Neuronal stem cell (in vitro differentiated cells): ENCODE measurements at regions not wholly inside any gene's neighbourhood (a gene's known extent, or its start where the extent isn't known, plus 50 kb on each side); places are given as distances from the start of the nearest gene placed in this dataset.

Experiments
- DNase-seq: peaks from one replicate; pipeline ENCODE4 v3.0.0-alpha.2; 2013; ENCODE audit warnings: low spot score
- H2AFZ ChIP-seq: one replicate; pipeline ENCODE4 v1.6.1; 2013; ENCODE audit warnings: mild to moderate bottlenecking, low read length, inconsistent platforms
- H2AK5ac ChIP-seq: 2 replicates; pipeline ENCODE4 v1.6.1; 2013; ENCODE audit warnings: low read depth, mild to moderate bottlenecking, inconsistent platforms, low read length, moderate library complexity, mixed read lengths
- H2BK120ac ChIP-seq: 2 replicates; pipeline ENCODE4 v1.6.1; 2013; ENCODE audit warnings: low read depth, mild to moderate bottlenecking, inconsistent platforms, low read length, moderate library complexity, mixed read lengths
- H2BK12ac ChIP-seq: one replicate; pipeline ENCODE4 v1.6.1; 2013; ENCODE audit warnings: low read length, inconsistent platforms
- H2BK15ac ChIP-seq: 2 replicates; pipeline ENCODE4 v1.6.1; 2013; ENCODE audit warnings: mild to moderate bottlenecking, low read length, inconsistent platforms, mixed read lengths
- H2BK5ac ChIP-seq: one replicate; pipeline ENCODE4 v1.6.1; 2013; ENCODE audit warnings: inconsistent platforms, mild to moderate bottlenecking, low read length, moderate library complexity
- H3K14ac ChIP-seq: one replicate; pipeline ENCODE4 v1.6.1; 2013; ENCODE audit warnings: low read length, inconsistent platforms
- H3K18ac ChIP-seq: 2 replicates; pipeline ENCODE4 v1.6.1; 2013; ENCODE audit warnings: low read length, inconsistent platforms
- H3K23ac ChIP-seq: 2 replicates; pipeline ENCODE4 v1.6.1; 2013; ENCODE audit warnings: low read depth, mild to moderate bottlenecking, mixed read lengths, low read length, inconsistent platforms; ENCODE audit not compliant: poor library complexity
- H3K27ac ChIP-seq: replicated peaks from 3 replicates; pipeline ENCODE4 v1.5.1; 2013; ENCODE audit warnings: low read length, inconsistent platforms
- H3K27me3 ChIP-seq, 3 experiments: 2 replicates each; pipeline ENCODE4 v1.6.1; 2013; ENCODE audit warnings: low read length in 3 of 3, mild to moderate bottlenecking in 2 of 3, inconsistent platforms in 1 of 3, low read depth in 1 of 3, mixed read lengths in 1 of 3, moderate library complexity in 1 of 3; ENCODE audit not compliant: control insufficient read depth in 3 of 3, insufficient read depth in 3 of 3
- H3K36me3 ChIP-seq, 2 donors: replicated peaks in 1 of 2; 2 replicates each; pipeline ENCODE4 v1.6.1; 2013; ENCODE audit warnings: low read length in 2 of 2; ENCODE audit not compliant: control insufficient read depth in 2 of 2, insufficient read depth in 2 of 2
- H3K4ac ChIP-seq: 2 replicates; pipeline ENCODE4 v1.6.1; 2013; ENCODE audit warnings: inconsistent platforms, mild to moderate bottlenecking, low read length, moderate library complexity
- H3K4me1 ChIP-seq, 2 donors: 1 replicate in 1 of 2; 2 replicates in 1 of 2; pipeline ENCODE4 v1.6.1; 2013; ENCODE audit warnings: low read length in 2 of 2, low read depth in 1 of 2; ENCODE audit not compliant: control insufficient read depth in 2 of 2, insufficient read depth in 1 of 2
- H3K4me2 ChIP-seq: one replicate; pipeline ENCODE4 v1.6.1; 2013; ENCODE audit warnings: mild to moderate bottlenecking, low read length, inconsistent platforms; ENCODE audit not compliant: insufficient read depth, poor library complexity, severe bottlenecking
- H3K4me3 ChIP-seq, 2 donors: 2 replicates each; pipeline ENCODE4 v1.5.1; 2013; ENCODE audit warnings: low read length in 2 of 2, mild to moderate bottlenecking in 2 of 2, inconsistent platforms in 1 of 2, moderate library complexity in 1 of 2
- H3K79me1 ChIP-seq: one replicate; pipeline ENCODE4 v1.6.1; 2013; ENCODE audit warnings: low read depth, mild to moderate bottlenecking, inconsistent platforms, low read length, moderate library complexity
- H3K9ac ChIP-seq: one replicate; pipeline ENCODE4 v1.6.1; 2013; ENCODE audit warnings: mild to moderate bottlenecking, low read depth, low read length, inconsistent platforms; ENCODE audit not compliant: poor library complexity
- H3K9me3 ChIP-seq, 2 donors: replicated peaks in 1 of 2; 2 replicates each; pipeline versions ENCODE3 to v1.6.1; 2013; ENCODE audit warnings: low read length in 2 of 2, mild to moderate bottlenecking in 2 of 2, inconsistent platforms in 1 of 2, low read depth in 1 of 2, mixed read lengths in 1 of 2, moderate library complexity in 1 of 2; ENCODE audit not compliant: control insufficient read depth in 2 of 2, insufficient read depth in 1 of 2
- H4K8ac ChIP-seq: one replicate; pipeline ENCODE4 v1.6.1; 2013; ENCODE audit warnings: low read depth, mild to moderate bottlenecking, inconsistent platforms, low read length, moderate library complexity
- H4K91ac ChIP-seq: one replicate; pipeline ENCODE4 v1.6.1; 2013; ENCODE audit warnings: low read length, low read depth, mild to moderate bottlenecking, inconsistent platforms; ENCODE audit not compliant: poor library complexity
- WGBS, 2 donors: extraction: QIAGEN DNeasy Blood & Tissue Kit; methylation state at CpG; one replicate each; pipeline ENCODE4 v1.1.7; 2013; ENCODE audit warnings: missing lambda C conversion rate in 2 of 2, mixed read lengths in 1 of 2; ENCODE audit not compliant: insufficient read length in 2 of 2, insufficient replicate concordance in 1 of 2; ENCODE audit errors: extremely low coverage in 2 of 2; 5-methylcytosine and 5-hydroxymethylcytosine counted together

DNA sequence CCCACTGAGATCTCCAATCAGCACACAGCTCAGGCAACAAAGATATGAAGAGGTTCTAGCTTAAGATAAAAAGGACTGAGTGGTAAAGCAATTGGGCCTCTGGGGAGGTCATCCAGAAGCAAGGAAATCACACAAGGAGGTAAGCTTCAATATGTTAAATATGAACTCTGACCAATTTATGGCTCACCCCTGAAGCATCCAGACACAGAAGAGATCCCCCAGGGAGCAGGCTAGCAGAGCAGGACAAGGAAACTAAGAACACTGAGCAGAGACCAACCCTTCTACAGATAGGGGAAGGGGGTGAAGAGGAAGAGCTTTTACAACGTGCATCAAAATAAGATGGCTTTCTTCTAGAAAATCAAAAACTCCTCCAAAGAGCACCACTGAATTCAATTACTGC lies 616.2 kb downstream of the DNAH5 start:
- Histone ChIP-seq H2BK120ac (no peak overlapping the region), H4K8ac (no peak overlapping the region), H2BK15ac (no peak overlapping the region), H3K23ac (no peak overlapping the region), H3K27ac (no peak overlapping the region), H2BK5ac (no peak overlapping the region), H3K36me3 (no peaks in the 10 kb centered on the region), H3K4me3 (no peak overlapping the region), H2AK5ac (no peak overlapping the region), H3K4me1 (no peaks in the 10 kb centered on the region), H3K79me1 (no peaks in the 10 kb centered on the region), H3K18ac (no peak overlapping the region), H3K9ac (no peak overlapping the region), H2AFZ (no peak overlapping the region), H3K9me3 (no peaks in the 10 kb centered on the region), H4K91ac (no peak overlapping the region), H3K4me2 (no peak overlapping the region), H3K27me3 (no peaks in the 10 kb centered on the region), H2BK12ac (no peak overlapping the region), H3K14ac (no peak overlapping the region), H3K4ac (no peak overlapping the region)
- no peak for DNase-seq
- no CpG with 5 or more reads among the region's 1 CpG for WGBS, 2 donors

DNA sequence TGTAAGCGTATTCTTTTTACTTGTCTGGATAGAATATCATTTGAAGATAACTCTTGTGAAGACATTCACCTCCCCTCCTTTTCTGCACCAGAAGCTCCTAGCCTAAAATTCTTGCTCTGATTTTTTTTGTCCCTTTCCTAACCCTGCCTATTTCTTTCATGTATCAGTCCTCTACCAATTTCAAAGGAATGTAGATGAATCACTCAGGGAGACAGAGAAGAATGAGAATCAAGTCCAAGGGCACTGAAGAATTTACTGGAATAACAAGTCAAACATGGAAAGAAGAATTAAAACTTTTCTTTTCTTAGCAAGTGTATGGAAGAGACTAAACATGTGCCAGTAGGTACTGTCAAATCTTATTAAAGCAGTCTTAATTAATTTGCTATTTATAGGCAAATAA lies 618.7 kb downstream of the DNAH5 start:
- Histone ChIP-seq H2BK15ac (no peak overlapping the region), H3K4me2 (no peak overlapping the region), H2BK120ac (no peak overlapping the region), H3K4me3 (no peak overlapping the region), H4K91ac (no peak overlapping the region), H3K27me3 (no peaks in the 10 kb centered on the region), H3K14ac (no peak overlapping the region), H3K27ac (no peak overlapping the region), H3K9ac (no peak overlapping the region), H4K8ac (no peak overlapping the region), H3K23ac (no peak overlapping the region), H2AFZ (no peak overlapping the region), H3K36me3 (no peaks in the 10 kb centered on the region), H3K4me1 (no peaks in the 10 kb centered on the region), H2AK5ac (no peak overlapping the region), H2BK12ac (no peak overlapping the region), H3K79me1 (no peaks in the 10 kb centered on the region), H3K9me3 (no peaks in the 10 kb centered on the region), H3K18ac (no peak overlapping the region), H3K4ac (no peak overlapping the region), H2BK5ac (no peak overlapping the region)
- no CpG with 5 or more reads among the region's 1 CpG for WGBS, 2 donors
- DNase-seq: no peak

GRCh38 chr5:13322769-13323168 lies 621.7 kb downstream of the DNAH5 start:
- no peak overlapping the region for H3K18ac ChIP-seq
- H3K4me3 ChIP-seq: no peak overlapping the region
- H3K36me3 ChIP-seq: no peaks in the 10 kb centered on the region
- no peak overlapping the region for H3K4me2 ChIP-seq
- H2BK12ac ChIP-seq: no peak overlapping the region
- no peak overlapping the region for H3K27ac ChIP-seq
- no peak overlapping the region for H2BK5ac ChIP-seq
- no peak overlapping the region for H4K8ac ChIP-seq
- DNase-seq: no peak
- H3K4me1 ChIP-seq: no peaks in the 10 kb centered on the region
- no peak overlapping the region for H2AFZ ChIP-seq
- no peak overlapping the region for H4K91ac ChIP-seq
- no peak overlapping the region for H3K9ac ChIP-seq
- no peaks in the 10 kb centered on the region for H3K27me3 ChIP-seq
- no peak overlapping the region for H2BK15ac ChIP-seq
- no peak overlapping the region for H3K4ac ChIP-seq
- no peaks in the 10 kb centered on the region for H3K9me3 ChIP-seq
- no peak overlapping the region for H3K23ac ChIP-seq
- H2AK5ac ChIP-seq: no peak overlapping the region
- no peak overlapping the region for H3K14ac ChIP-seq
- no peaks in the 10 kb centered on the region for H3K79me1 ChIP-seq
- no peak overlapping the region for H2BK120ac ChIP-seq

GRCh38 chr5:13317654-13318053 lies 626.8 kb downstream of the DNAH5 start:
- Histone ChIP-seq H3K36me3 (no peaks in the 10 kb centered on the region), H3K9me3 (no peaks in the 10 kb centered on the region), H3K9ac (no peak overlapping the region), H2BK5ac (no peak overlapping the region), H3K27me3 (no peaks in the 10 kb centered on the region), H3K27ac (no peak overlapping the region), H3K18ac (no peak overlapping the region), H4K8ac (no peak overlapping the region), H3K4ac (no peak overlapping the region), H4K91ac (no peak overlapping the region), H2BK15ac (no peak overlapping the region), H3K4me1 (peaks cover 3% of the 10 kb centered on the region in 2 donors), H2AK5ac (no peak overlapping the region), H3K4me2 (no peak overlapping the region), H3K14ac (no peak overlapping the region), H3K23ac (no peak overlapping the region), H3K79me1 (no peaks in the 10 kb centered on the region), H2AFZ (no peak overlapping the region), H3K4me3 (no peak overlapping the region), H2BK12ac (no peak overlapping the region), H2BK120ac (no peak overlapping the region)
- no CpG with 5 or more reads among the region's 3 CpGs for WGBS, 2 donors
- DNase-seq: no peak
